ENCODE measurements at regions not wholly inside any gene's neighbourhood (a gene's known extent, or its start where the extent isn't known, plus 50 kb on each side); places are given as distances from the start of the nearest gene placed in this dataset.

GRCh38 chr11:116396331-116396730 is 376.5 kb downstream of the BUD13 start:
- TF ChIP-seq EZH2 (IDR thresholded peaks at IDR 0.05; ENCODE audit: insufficient read depth, poor library complexity, severe bottlenecking) (no peak), EZH2phosphoT487 (IDR thresholded peaks at IDR 0.05; ENCODE audit: insufficient read depth, low read depth) (no peak)

Measured in GM23248 (cell line).